Iris pigment epithelial cell (primary cell): ENCODE measurements at regions not wholly inside any gene's neighbourhood (a gene's known extent, or its start where the extent isn't known, plus 50 kb on each side); places are given as distances from the start of the nearest gene placed in this dataset.
"Not testable (repeated sequence)": the region's sequence is repeated elsewhere in the genome, so short reads cannot be mapped to it uniquely, and the experiment has no call there.

Experiments used
- DNase-seq: peaks from one replicate; pipeline ENCODE4 v3.0.0-alpha.2; 2011; ENCODE audit warnings: low read depth

DNA sequence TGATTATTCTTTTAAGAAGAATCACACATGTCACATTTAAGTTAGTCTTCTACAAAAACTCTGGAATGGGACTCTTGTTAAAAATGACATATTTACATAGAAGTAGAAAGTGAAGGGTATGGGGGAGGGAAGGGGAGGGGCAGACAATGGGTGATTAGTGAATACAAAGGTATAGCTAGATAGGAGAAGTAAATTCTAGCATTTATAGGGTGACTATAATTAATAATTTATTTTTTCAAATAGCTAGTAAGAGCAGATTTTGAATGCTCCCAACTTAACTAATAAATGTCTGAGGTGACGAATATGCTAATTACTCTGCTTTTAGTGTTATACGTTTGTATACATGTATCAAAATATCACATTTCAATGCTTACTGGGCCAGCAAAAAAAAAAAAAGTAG is 59.4 kb downstream of the BLTP3B start:
- no peak for DNase-seq

GRCh38 chr12:100078777-100079176 is 63.9 kb downstream of the BLTP3B start:
- not testable (repeated sequence) for DNase-seq

GRCh38 chr12:100077367-100077766 is 65.3 kb downstream of the BLTP3B start:
- peak; percentile 8 for DNase-seq

- DNase-seq, result no peak
These were observed 67.1 kb downstream of the BLTP3B start for GRCh38 chr12:100075598-100075997.

GRCh38 chr12:100069795-100070194 is 72.9 kb downstream of the BLTP3B start:
- no peak for DNase-seq

- DNase-seq, result no peak
These were observed 74.4 kb downstream of the BLTP3B start for GRCh38 chr12:100068305-100068704.

DNA sequence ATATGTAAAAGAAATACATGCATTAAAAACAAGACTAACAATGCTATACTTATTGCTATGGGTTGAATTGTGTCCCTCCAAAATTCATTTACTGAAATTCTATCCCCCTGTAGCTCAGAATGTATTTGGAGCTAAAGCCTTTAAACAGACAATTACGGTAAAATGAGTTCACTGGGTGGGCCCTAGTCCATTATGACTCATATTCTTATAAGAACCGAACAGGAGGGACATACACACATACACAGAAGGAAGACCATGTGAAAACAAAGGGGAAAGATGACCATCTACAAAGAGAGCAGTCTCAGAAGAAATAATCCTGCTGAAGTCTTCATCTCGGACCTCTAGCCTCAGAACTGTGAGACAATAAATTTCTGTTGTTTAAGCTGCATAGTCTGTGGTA is 77.1 kb upstream of the ANKS1B start:
- DNase-seq, result peak; percentile 16

DNA sequence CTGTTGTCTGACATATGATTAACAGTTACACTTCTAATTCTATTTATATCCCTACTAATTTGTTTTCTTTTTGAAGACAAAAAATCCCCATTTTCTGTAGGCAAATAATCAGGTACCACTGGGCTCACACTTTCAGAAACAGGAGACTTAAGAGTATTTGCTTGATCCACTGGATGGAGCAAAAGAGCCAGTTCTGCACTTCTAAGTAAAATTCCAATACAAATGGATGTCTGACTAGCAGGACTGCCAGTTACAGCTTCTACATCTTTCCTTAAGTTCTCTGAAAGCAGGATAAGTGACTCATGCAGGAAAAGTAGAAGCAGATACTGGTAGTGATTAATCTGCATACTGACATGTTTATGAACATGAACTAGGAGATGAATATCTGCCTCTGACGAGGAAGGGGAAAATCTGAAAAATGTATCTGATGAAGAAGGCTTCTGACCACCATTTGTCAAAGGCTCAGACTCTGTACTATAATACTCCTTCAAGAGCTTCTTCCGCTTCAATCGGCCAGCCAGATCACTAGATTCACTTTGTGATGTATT is 73.8 kb upstream of the ANKS1B start:
- DNase-seq, result peak; percentile 94

- DNase-seq, result not testable (repeated sequence)
These were observed 61.5 kb upstream of the ANKS1B start for GRCh38 chr12:100046202-100046601.

- DNase-seq, result no peak
These were observed 59.5 kb upstream of the ANKS1B start for GRCh38 chr12:100044266-100044665.

GRCh38 chr12:100043631-100044030 is 58.9 kb upstream of the ANKS1B start:
- DNase-seq, result no peak
